Endothelial cell of umbilical vein (primary cell): ENCODE measurements at regions not wholly inside any gene's neighbourhood (a gene's known extent, or its start where the extent isn't known, plus 50 kb on each side); places are given as distances from the start of the nearest gene placed in this dataset.
"Not testable (repeated sequence)": the region's sequence is repeated elsewhere in the genome, so short reads cannot be mapped to it uniquely, and the experiment has no call there.

Experiments
- BruUV-seq: library from RNA; stranded (reverse); fragments of 400-500 nt; replicated peaks from 2 replicates; lab custom pipeline; 2021; lab: Mats Ljungman, UMichigan
- CTCF ChIA-PET: fragments of 300-600, 350-600 bp; sonication (Branson Sonifier 250); formaldehyde crosslinking; loops from one replicate; lab custom pipeline; 2021; ENCODE audit warnings: antibody characterized with exemption, inconsistent platforms; lab: Charles Lee
- POLR2A ChIA-PET: fragments of 300-600, 350-600 bp; sonication (Branson Sonifier 250); formaldehyde crosslinking; loops from one replicate; lab custom pipeline; 2021; ENCODE audit warnings: antibody characterized with exemption, inconsistent platforms; lab: Charles Lee
- DNase-seq: peaks from one replicate; pipeline ENCODE4 v3.0.0-alpha.2; 2011; ENCODE audit warnings: low read depth, low spot score
- FAIRE-seq: peaks from 2 replicates; lab custom pipeline; 2011; peaks lifted over from hg19 to GRCh38; lab: Jason Lieb, UNC
- H2AFZ ChIP-seq: 2 replicates; pipeline ENCODE4 v1.6.0; 2012; ENCODE audit warnings: low read depth, low read length, control low read depth, inconsistent platforms
- H3K27ac ChIP-seq: 2 replicates; pipeline ENCODE4 v1.5.1; 2011; ENCODE audit warnings: low read depth, mild to moderate bottlenecking, control low read depth, low read length, moderate library complexity; ENCODE audit not compliant: insufficient read depth
- H3K27me3 ChIP-seq, 2 experiments: 2 replicates each; pipeline versions ENCODE4 v1.6.0 to v1.6.1; 2011; ENCODE audit warnings: low read length in 2 of 2, mixed read lengths in 1 of 2; ENCODE audit not compliant: control insufficient read depth in 2 of 2, insufficient read depth in 2 of 2
- H3K36me3 ChIP-seq, 2 experiments: 2 replicates in 1 of 2; 3 replicates in 1 of 2; pipeline ENCODE4 v1.5.1; 2011; ENCODE audit warnings: low read length in 2 of 2, mild to moderate bottlenecking in 1 of 2, moderate library complexity in 1 of 2; ENCODE audit not compliant: control insufficient read depth in 2 of 2, insufficient read depth in 2 of 2; ENCODE audit errors: extremely low read depth in 1 of 2
- H3K4me1 ChIP-seq: 3 replicates; pipeline ENCODE4 v1.5.1; 2011; ENCODE audit warnings: mild to moderate bottlenecking, low read length; ENCODE audit not compliant: control insufficient read depth, insufficient read depth; ENCODE audit errors: extremely low read depth
- H3K4me2 ChIP-seq: 2 replicates; pipeline ENCODE4 v1.6.1; 2011; ENCODE audit warnings: low read length, control low read depth, mixed read lengths; ENCODE audit not compliant: insufficient read depth
- H3K4me3 ChIP-seq, 3 experiments: fragments of 200-600 bp in 1 of 3; sonication (generic), shearing (Covaris generic) in 1 of 3; replicated peaks in 1 of 3; 2 replicates each; pipeline ENCODE4 v1.5.1; 2011 to 2016; ENCODE audit warnings: control low read depth in 3 of 3, low read length in 3 of 3, mild to moderate bottlenecking in 2 of 3, inconsistent platforms in 1 of 3, low read depth in 1 of 3, moderate library complexity in 1 of 3; ENCODE audit not compliant: insufficient read depth in 1 of 3
- H3K79me2 ChIP-seq: 2 replicates; pipeline ENCODE4 v1.6.0; 2012; ENCODE audit warnings: low read length, inconsistent platforms; ENCODE audit not compliant: control insufficient read depth, insufficient read depth
- H3K9ac ChIP-seq: replicated peaks from 2 replicates; pipeline ENCODE3; 2011; ENCODE audit warnings: low read length, control low read depth; ENCODE audit not compliant: insufficient read depth; ENCODE audit errors: extremely low read depth
- H3K9me1 ChIP-seq: replicated peaks from 3 replicates; pipeline ENCODE4 v1.6.0; 2011; ENCODE audit warnings: mild to moderate bottlenecking, low read length; ENCODE audit not compliant: control insufficient read depth, insufficient read depth; ENCODE audit errors: extremely low read depth
- H3K9me3 ChIP-seq: replicated peaks from 2 replicates; pipeline ENCODE4 v1.5.1; 2012; ENCODE audit warnings: low read length, inconsistent platforms; ENCODE audit not compliant: control insufficient read depth, insufficient read depth
- H4K20me1 ChIP-seq: replicated peaks from 2 replicates; pipeline ENCODE3; 2011; ENCODE audit warnings: mild to moderate bottlenecking, low read length; ENCODE audit not compliant: control insufficient read depth, insufficient read depth; ENCODE audit errors: extremely low read depth
- GATA2 ChIP-seq: IDR thresholded peaks from 2 replicates; pipeline ENCODE4 v1.7.0; 2011; ENCODE audit warnings: low read depth, mild to moderate bottlenecking, moderate library complexity, mixed read lengths, low read length; ENCODE audit not compliant: insufficient read length, insufficient read depth
- POLR2A ChIP-seq: IDR thresholded peaks from 2 replicates; pipeline ENCODE4 v1.6.1; 2012; ENCODE audit warnings: low read depth, mild to moderate bottlenecking, control low read depth, low read length
- dilution Hi-C: fragments of 300-500 bp; cut with MboI; formaldehyde crosslinking; loops from one replicate; pipeline ENCODE4 v1.15.0; 2019; ENCODE audit warnings: low sequenced_read_pairs; ENCODE audit not compliant: extremely low pct_ligation_motif_present
- intact Hi-C: fragments of 100-400 bp; cut with micrococcal nuclease; formaldehyde crosslinking; loops from one replicate; pipeline ENCODE4 v1.10.0; 2022

DNA sequence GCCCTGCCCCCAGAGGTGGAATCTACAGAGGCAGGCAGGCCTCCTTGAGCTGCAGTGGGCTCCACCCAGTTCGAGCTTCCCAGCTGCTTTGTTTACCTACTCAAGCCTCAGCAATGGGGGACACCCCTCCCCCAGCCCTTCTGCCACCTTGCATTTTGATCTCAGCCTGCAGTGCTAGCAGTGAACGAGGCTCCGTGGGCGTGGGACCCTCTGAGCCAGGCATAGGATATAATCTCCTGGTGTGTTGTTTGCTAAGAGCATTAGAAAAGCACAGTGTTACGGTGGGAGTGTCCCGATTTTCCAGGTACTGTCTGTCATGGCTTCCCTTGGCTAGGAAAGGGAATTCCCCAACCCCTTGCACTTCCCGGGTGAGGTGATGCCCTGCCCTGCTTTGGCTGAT lies 76.7 kb upstream of the BMP4 start:
- H2AFZ ChIP-seq, H3K4me3 ChIP-seq, H3K27me3 ChIP-seq, BruUV-seq, H3K27ac ChIP-seq, H3K9me1 ChIP-seq, intact Hi-C loops, H3K4me1 ChIP-seq, H4K20me1 ChIP-seq, H3K4me2 ChIP-seq, DNase-seq, H3K9me3 ChIP-seq, H3K36me3 ChIP-seq, FAIRE-seq, POLR2A ChIA-PET, H3K9ac ChIP-seq, CTCF ChIA-PET, H3K79me2 ChIP-seq, dilution Hi-C loops: not testable (repeated sequence)

DNA sequence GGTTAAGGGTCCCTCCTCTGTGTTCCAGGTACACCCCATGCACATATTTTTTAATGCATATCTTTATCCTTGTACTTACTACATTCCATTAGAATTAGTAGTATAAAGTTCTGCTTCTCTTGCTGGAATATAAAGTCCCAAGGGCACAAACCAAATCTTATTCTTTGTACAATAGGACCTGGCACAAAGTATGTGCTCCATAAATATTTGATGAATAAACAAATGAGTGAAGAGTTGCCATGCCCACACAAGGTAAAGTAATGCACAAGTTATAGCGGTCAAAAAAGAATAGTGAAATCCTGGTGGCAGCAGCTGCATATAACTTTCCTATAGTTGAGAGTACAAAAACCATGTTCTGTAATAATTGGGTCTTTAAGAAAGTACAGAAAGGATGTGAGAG lies 82.1 kb upstream of the BMP4 start:
- Histone ChIP-seq H2AFZ (no peak overlapping the region), H4K20me1 (no peaks in the 10 kb centered on the region), H3K36me3 (no peaks in the 10 kb centered on the region), H3K9ac (no peak overlapping the region), H3K4me1 (no peaks in the 10 kb centered on the region), H3K27me3 (no peaks in the 10 kb centered on the region), H3K9me1 (no peaks in the 10 kb centered on the region), H3K4me2 (no peak overlapping the region), H3K27ac (no peak overlapping the region), H3K9me3 (no peaks in the 10 kb centered on the region), H3K4me3 (no peak overlapping the region), H3K79me2 (no peaks in the 10 kb centered on the region)
- ChIA-PET POLR2A (interaction anchor here (0.6 kb wide), 1 partner anchor 10 kb away, joined by 10 read pairs; no protein-coding TSS in a partner anchor), CTCF (no interaction called here)
- DNase-seq (no peak), FAIRE-seq (no peak)
- dilution Hi-C loops (no loop called here), intact Hi-C loops (no loop called here)
- no TSS peak for BruUV-seq
- no peak for TF ChIP-seq POLR2A
- TF ChIP-seq GATA2, result no peak
